T-helper 1 cell treated with Interleukin-12 subunit alpha and Interleukin-12 subunit beta and Interleukin-4 antibody, amounts not matched to agents 30 μg/mL and 1 μg/mL, for 36 hours (primary cell): ENCODE measurements at regions not wholly inside any gene's neighbourhood (a gene's known extent, or its start where the extent isn't known, plus 50 kb on each side); places are given as distances from the start of the nearest gene placed in this dataset.

Experiments
- H3K27ac Mint-ChIP-seq: one replicate; pipeline ENCODE4 v1.8.0; 2021; ENCODE audit warnings: mild to moderate bottlenecking, mixed read lengths
- H3K27me3 Mint-ChIP-seq: one replicate; pipeline ENCODE4 v1.8.0; 2021; ENCODE audit warnings: low read depth, mixed read lengths
- H3K36me3 Mint-ChIP-seq: one replicate; pipeline ENCODE4 v1.8.0; 2021; ENCODE audit warnings: low read depth, mixed read lengths
- H3K4me1 Mint-ChIP-seq: one replicate; pipeline ENCODE4 v1.8.0; 2021; ENCODE audit warnings: low read depth, mixed read lengths
- H3K4me3 Mint-ChIP-seq: one replicate; pipeline ENCODE4 v1.8.0; 2021; ENCODE audit warnings: mild to moderate bottlenecking, moderate library complexity, mixed read lengths
- H3K9me3 Mint-ChIP-seq: one replicate; pipeline ENCODE4 v1.8.0; 2021; ENCODE audit warnings: mixed read lengths

- Mint-ChIP-seq H3K9me3 (no peaks in the 10 kb centered on the region), H3K27me3 (peaks cover 19% of the 10 kb centered on the region), H3K36me3 (no peaks in the 10 kb centered on the region), H3K4me1 (no peaks in the 10 kb centered on the region), H3K27ac (no peak overlapping the region), H3K4me3 (no peak overlapping the region)
Measured at GRCh38 chr2:45209875-45210274, 200.6 kb upstream of the SIX2 start.

- Mint-ChIP-seq H3K27me3 (peaks cover 21% of the 10 kb centered on the region), H3K27ac (no peak overlapping the region), H3K4me3 (no peak overlapping the region), H3K4me1 (no peaks in the 10 kb centered on the region), H3K9me3 (no peaks in the 10 kb centered on the region), H3K36me3 (no peaks in the 10 kb centered on the region)
Measured at GRCh38 chr2:45209302-45209701, 200.1 kb upstream of the SIX2 start.

GRCh38 chr2:45207101-45207500, 197.8 kb upstream of the SIX2 start:
- no peak overlapping the region for H3K4me3 Mint-ChIP-seq
- no peak overlapping the region for H3K27ac Mint-ChIP-seq
- H3K27me3 Mint-ChIP-seq = peaks cover 23% of the 10 kb centered on the region
- H3K4me1 Mint-ChIP-seq = no peaks in the 10 kb centered on the region
- no peaks in the 10 kb centered on the region for H3K9me3 Mint-ChIP-seq
- H3K36me3 Mint-ChIP-seq = no peaks in the 10 kb centered on the region

- Mint-ChIP-seq H3K9me3 (no peaks in the 10 kb centered on the region), H3K4me1 (no peaks in the 10 kb centered on the region), H3K27ac (no peak overlapping the region), H3K27me3 (peaks cover 28% of the 10 kb centered on the region), H3K4me3 (no peak overlapping the region), H3K36me3 (no peaks in the 10 kb centered on the region)
Measured at GRCh38 chr2:45205985-45206384, 196.7 kb upstream of the SIX2 start.

- Mint-ChIP-seq H3K27me3 (peaks cover 27% of the 10 kb centered on the region), H3K27ac (no peak overlapping the region), H3K36me3 (no peaks in the 10 kb centered on the region)
Measured at GRCh38 chr2:45205480-45205879, 196.2 kb upstream of the SIX2 start.

GRCh38 chr2:45203400-45203799, 194.1 kb upstream of the SIX2 start:
- H3K4me3 Mint-ChIP-seq = no peak overlapping the region
- no peaks in the 10 kb centered on the region for H3K4me1 Mint-ChIP-seq
- no peak overlapping the region for H3K27ac Mint-ChIP-seq
- no peaks in the 10 kb centered on the region for H3K9me3 Mint-ChIP-seq
- peaks cover 27% of the 10 kb centered on the region for H3K27me3 Mint-ChIP-seq
- H3K36me3 Mint-ChIP-seq = no peaks in the 10 kb centered on the region

More at GRCh38 chr2:45205480-45205879, 196.2 kb upstream of the SIX2 start:
- Mint-ChIP-seq H3K4me1 (no peaks in the 10 kb centered on the region), H3K9me3 (no peaks in the 10 kb centered on the region), H3K4me3 (no peak overlapping the region)

GRCh38 chr2:45199973-45200372, 190.7 kb upstream of the SIX2 start:
- Mint-ChIP-seq H3K27ac (no peak overlapping the region), H3K9me3 (no peaks in the 10 kb centered on the region), H3K27me3 (peaks cover 39% of the 10 kb centered on the region), H3K36me3 (no peaks in the 10 kb centered on the region), H3K4me3 (no peak overlapping the region), H3K4me1 (no peaks in the 10 kb centered on the region)

GRCh38 chr2:45195916-45196315, 186.7 kb upstream of the SIX2 start:
- Mint-ChIP-seq H3K4me1 (no peaks in the 10 kb centered on the region), H3K27ac (no peak overlapping the region), H3K9me3 (no peaks in the 10 kb centered on the region), H3K27me3 (peaks cover 21% of the 10 kb centered on the region), H3K36me3 (no peaks in the 10 kb centered on the region), H3K4me3 (no peak overlapping the region)

- Mint-ChIP-seq H3K9me3 (no peaks in the 10 kb centered on the region), H3K4me1 (no peaks in the 10 kb centered on the region), H3K27me3 (peaks cover 21% of the 10 kb centered on the region), H3K36me3 (no peaks in the 10 kb centered on the region), H3K27ac (no peak overlapping the region), H3K4me3 (no peak overlapping the region)
Measured at GRCh38 chr2:45194596-45194995, 185.3 kb upstream of the SIX2 start.

GRCh38 chr2:45193581-45193980, 184.3 kb upstream of the SIX2 start:
- H3K9me3 Mint-ChIP-seq = no peaks in the 10 kb centered on the region
- no peaks in the 10 kb centered on the region for H3K4me1 Mint-ChIP-seq
- peaks cover 21% of the 10 kb centered on the region for H3K27me3 Mint-ChIP-seq
- H3K36me3 Mint-ChIP-seq = no peaks in the 10 kb centered on the region
- H3K4me3 Mint-ChIP-seq = no peak overlapping the region
- H3K27ac Mint-ChIP-seq = no peak overlapping the region

GRCh38 chr2:45192991-45193390, 183.7 kb upstream of the SIX2 start:
- Mint-ChIP-seq H3K4me1 (no peaks in the 10 kb centered on the region), H3K36me3 (no peaks in the 10 kb centered on the region), H3K9me3 (no peaks in the 10 kb centered on the region), H3K4me3 (no peak overlapping the region), H3K27me3 (peaks cover 21% of the 10 kb centered on the region), H3K27ac (no peak overlapping the region)

- no peaks in the 10 kb centered on the region for H3K9me3 Mint-ChIP-seq
- H3K27me3 Mint-ChIP-seq = peaks cover 25% of the 10 kb centered on the region
- no peak overlapping the region for H3K4me3 Mint-ChIP-seq
- H3K27ac Mint-ChIP-seq = no peak overlapping the region
- no peaks in the 10 kb centered on the region for H3K36me3 Mint-ChIP-seq
- no peaks in the 10 kb centered on the region for H3K4me1 Mint-ChIP-seq
Measured at GRCh38 chr2:45192481-45192880, 183.2 kb upstream of the SIX2 start.

- H3K9me3 Mint-ChIP-seq = no peaks in the 10 kb centered on the region
- no peak overlapping the region for H3K27ac Mint-ChIP-seq
- no peaks in the 10 kb centered on the region for H3K4me1 Mint-ChIP-seq
- no peaks in the 10 kb centered on the region for H3K36me3 Mint-ChIP-seq
- no peak overlapping the region for H3K4me3 Mint-ChIP-seq
- peaks cover 22% of the 10 kb centered on the region for H3K27me3 Mint-ChIP-seq
Measured at GRCh38 chr2:45191976-45192375, 182.7 kb upstream of the SIX2 start.

GRCh38 chr2:45191146-45191863, 182.1 kb upstream of the SIX2 start:
- Mint-ChIP-seq H3K9me3 (no peaks in the 10 kb centered on the region), H3K36me3 (no peaks in the 10 kb centered on the region), H3K27me3 (peaks cover 22% of the 10 kb centered on the region), H3K4me3 (no peak overlapping the region), H3K4me1 (no peaks in the 10 kb centered on the region), H3K27ac (no peak overlapping the region)

- Mint-ChIP-seq H3K36me3 (no peaks in the 10 kb centered on the region), H3K27ac (no peak overlapping the region), H3K9me3 (no peaks in the 10 kb centered on the region), H3K27me3 (peaks cover 17% of the 10 kb centered on the region), H3K4me1 (no peaks in the 10 kb centered on the region), H3K4me3 (no peak overlapping the region)
Measured at GRCh38 chr2:45190481-45190942, 181.3 kb upstream of the SIX2 start.

GRCh38 chr2:45184606-45185005, 175.4 kb upstream of the SIX2 start:
- no peaks in the 10 kb centered on the region for H3K4me1 Mint-ChIP-seq
- H3K27ac Mint-ChIP-seq = no peak overlapping the region
- H3K4me3 Mint-ChIP-seq = no peak overlapping the region
- no peaks in the 10 kb centered on the region for H3K36me3 Mint-ChIP-seq
- peaks cover 9% of the 10 kb centered on the region for H3K27me3 Mint-ChIP-seq
- H3K9me3 Mint-ChIP-seq = no peaks in the 10 kb centered on the region
